ENCODE measurements at regions not wholly inside any gene's neighbourhood (a gene's known extent, or its start where the extent isn't known, plus 50 kb on each side); places are given as distances from the start of the nearest gene placed in this dataset.

DNA sequence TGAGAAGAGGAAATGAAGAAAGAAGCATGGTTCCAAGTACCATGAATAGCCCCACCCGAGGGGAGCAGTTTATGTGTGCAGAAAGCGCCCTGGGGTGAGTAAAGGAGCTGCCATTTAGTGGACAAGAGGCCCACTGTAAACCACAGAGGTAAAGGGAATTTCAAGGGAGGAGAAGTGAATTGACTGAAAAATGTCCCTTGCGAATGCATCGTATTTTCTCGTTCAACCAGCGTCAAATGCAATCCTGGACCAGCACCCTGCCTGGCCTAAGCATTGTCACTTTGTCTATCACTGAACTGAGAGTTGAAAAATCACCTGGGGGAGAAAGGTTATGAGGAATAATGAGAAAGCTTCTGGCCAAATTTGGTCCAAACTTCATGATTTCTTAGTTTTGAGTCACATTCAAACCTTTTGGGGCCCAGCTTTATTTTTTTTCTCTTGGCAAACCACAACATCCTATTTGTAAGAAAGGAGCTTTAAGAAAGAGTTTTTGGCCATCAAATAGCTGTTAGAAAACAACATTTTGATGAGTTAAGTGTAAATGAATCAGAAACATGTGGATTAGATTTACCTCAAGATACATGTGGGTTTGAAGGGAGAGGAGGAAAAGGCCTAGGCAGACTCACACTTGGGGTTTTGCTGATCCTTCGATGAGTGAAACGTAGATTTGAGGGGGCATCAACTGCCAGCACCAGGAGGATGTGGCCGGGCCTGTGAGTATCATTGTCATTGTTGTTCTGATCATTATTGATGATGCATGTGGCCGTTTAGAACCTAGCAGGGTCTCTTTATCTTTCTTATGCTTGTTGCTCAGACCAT lies 214.0 kb downstream of the CLIC5 start:
- H3K27ac ChIP-seq, result no peak overlapping the region
- DNase-seq (ENCODE audit: low spot score), result no peak
- H3K36me3 ChIP-seq, result no peaks in the 10 kb centered on the region
- TF ChIP-seq, protein P1, sequence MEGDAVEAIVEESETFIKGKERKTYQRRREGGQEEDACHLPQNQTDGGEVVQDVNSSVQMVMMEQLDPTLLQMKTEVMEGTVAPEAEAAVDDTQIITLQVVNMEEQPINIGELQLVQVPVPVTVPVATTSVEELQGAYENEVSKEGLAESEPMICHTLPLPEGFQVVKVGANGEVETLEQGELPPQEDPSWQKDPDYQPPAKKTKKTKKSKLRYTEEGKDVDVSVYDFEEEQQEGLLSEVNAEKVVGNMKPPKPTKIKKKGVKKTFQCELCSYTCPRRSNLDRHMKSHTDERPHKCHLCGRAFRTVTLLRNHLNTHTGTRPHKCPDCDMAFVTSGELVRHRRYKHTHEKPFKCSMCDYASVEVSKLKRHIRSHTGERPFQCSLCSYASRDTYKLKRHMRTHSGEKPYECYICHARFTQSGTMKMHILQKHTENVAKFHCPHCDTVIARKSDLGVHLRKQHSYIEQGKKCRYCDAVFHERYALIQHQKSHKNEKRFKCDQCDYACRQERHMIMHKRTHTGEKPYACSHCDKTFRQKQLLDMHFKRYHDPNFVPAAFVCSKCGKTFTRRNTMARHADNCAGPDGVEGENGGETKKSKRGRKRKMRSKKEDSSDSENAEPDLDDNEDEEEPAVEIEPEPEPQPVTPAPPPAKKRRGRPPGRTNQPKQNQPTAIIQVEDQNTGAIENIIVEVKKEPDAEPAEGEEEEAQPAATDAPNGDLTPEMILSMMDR (IDR thresholded peaks at IDR 0.05), result no peak
- H3K4me1 ChIP-seq, result no peaks in the 10 kb centered on the region
- no peak overlapping the region for H3K4me3 ChIP-seq
- peaks cover 0 to 6% of the 10 kb centered on the region in 2 donors for H3K9me3 ChIP-seq
- no peaks in the 10 kb centered on the region for H3K27me3 ChIP-seq

GRCh38 chr6:45800911-45801310 lies 214.7 kb downstream of the CLIC5 start:
- Histone ChIP-seq H3K4me3 (no peak overlapping the region), H3K27ac (no peak overlapping the region), H3K4me1 (no peaks in the 10 kb centered on the region), H3K9me3 (peaks cover 0 to 5% of the 10 kb centered on the region in 2 donors), H3K27me3 (no peaks in the 10 kb centered on the region), H3K36me3 (no peaks in the 10 kb centered on the region)
- TF ChIP-seq, protein P1 (IDR thresholded peaks at IDR 0.05), result no peak
- DNase-seq (ENCODE audit: low spot score), result no peak

DNA sequence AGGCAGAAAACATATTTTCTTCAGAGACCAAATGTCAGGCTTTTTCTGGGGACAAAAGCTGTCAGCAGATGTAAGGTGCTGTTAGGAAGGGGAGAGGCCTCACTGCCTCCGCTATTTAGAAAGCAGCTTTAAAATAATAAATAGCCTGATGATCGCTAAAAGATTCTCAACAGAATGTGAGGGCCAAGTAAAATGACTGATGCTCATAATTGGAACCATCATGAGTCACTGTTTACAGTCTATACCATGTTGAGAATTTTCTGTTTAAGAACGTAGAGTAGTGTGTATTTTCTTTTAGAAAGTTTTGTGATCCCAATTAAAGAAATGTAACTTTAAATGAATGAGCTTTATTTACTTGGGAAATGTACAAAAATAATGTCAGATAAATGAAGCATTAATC lies 220.0 kb downstream of the CLIC5 start:
- H3K27me3 ChIP-seq, result no peaks in the 10 kb centered on the region
- TF ChIP-seq, protein P1 (IDR thresholded peaks at IDR 0.05), result no peak
- no peaks in the 10 kb centered on the region for H3K36me3 ChIP-seq

GRCh38 chr6:45794465-45794864 lies 221.2 kb downstream of the CLIC5 start:
- no peak for DNase-seq (ENCODE audit: low spot score)
- Histone ChIP-seq H3K4me3 (no peak overlapping the region), H3K9me3 (no peaks in the 10 kb centered on the region), H3K36me3 (no peaks in the 10 kb centered on the region), H3K27ac (no peak overlapping the region), H3K27me3 (no peaks in the 10 kb centered on the region), H3K4me1 (no peaks in the 10 kb centered on the region)
- TF ChIP-seq, protein P1 (IDR thresholded peaks at IDR 0.05), result no peak

More for the DNA sequence above, 220.0 kb downstream of the CLIC5 start:
- Histone ChIP-seq H3K4me3 (no peak overlapping the region), H3K27ac (no peak overlapping the region), H3K4me1 (no peaks in the 10 kb centered on the region), H3K9me3 (no peaks in the 10 kb centered on the region)
- DNase-seq (ENCODE audit: low spot score), result no peak

GRCh38 chr6:45791211-45792168 lies 224.2 kb downstream of the CLIC5 start:
- Histone ChIP-seq H3K27ac (no peak overlapping the region), H3K27me3 (no peaks in the 10 kb centered on the region), H3K36me3 (no peaks in the 10 kb centered on the region), H3K9me3 (no peaks in the 10 kb centered on the region), H3K4me1 (no peaks in the 10 kb centered on the region), H3K4me3 (no peak overlapping the region)
- no peak for DNase-seq (ENCODE audit: low spot score)
- TF ChIP-seq, protein P1 (IDR thresholded peaks at IDR 0.05), result no peak
